Nephron progenitor cell (in vitro differentiated cells): ENCODE measurements at regions not wholly inside any gene's neighbourhood (a gene's known extent, or its start where the extent isn't known, plus 50 kb on each side); places are given as distances from the start of the nearest gene placed in this dataset.

Source experiments
- DNase-seq: peaks from one replicate; pipeline ENCODE4 v3.0.0; 2021
- H3K27ac Mint-ChIP-seq: 2 replicates; pipeline ENCODE4 v1.8.0; 2021; ENCODE audit warnings: mild to moderate bottlenecking, moderate library complexity, mixed read lengths
- H3K27me3 Mint-ChIP-seq: 2 replicates; pipeline ENCODE4 v1.8.0; 2021; ENCODE audit warnings: mild to moderate bottlenecking, low read depth, mixed read lengths; ENCODE audit not compliant: poor library complexity
- H3K36me3 Mint-ChIP-seq: 2 replicates; pipeline ENCODE4 v1.8.0; 2021; ENCODE audit warnings: low read depth, mixed read lengths
- H3K4me1 Mint-ChIP-seq: 2 replicates; pipeline ENCODE4 v1.8.0; 2021; ENCODE audit warnings: mixed read lengths
- H3K4me3 Mint-ChIP-seq: 2 replicates; pipeline ENCODE4 v1.8.0; 2021; ENCODE audit warnings: mild to moderate bottlenecking, moderate library complexity, mixed read lengths
- H3K9me3 Mint-ChIP-seq: 2 replicates; pipeline ENCODE4 v1.8.0; 2021; ENCODE audit warnings: mild to moderate bottlenecking, moderate library complexity, mixed read lengths
- TF ChIP-seq, protein P1 (sequence below): fragments of 200-600 bp; sonication (generic); IDR thresholded peaks from 2 replicates; pipeline ENCODE4 v1.5.0; 2021; ENCODE audit warnings: antibody characterized with exemption

DNA sequence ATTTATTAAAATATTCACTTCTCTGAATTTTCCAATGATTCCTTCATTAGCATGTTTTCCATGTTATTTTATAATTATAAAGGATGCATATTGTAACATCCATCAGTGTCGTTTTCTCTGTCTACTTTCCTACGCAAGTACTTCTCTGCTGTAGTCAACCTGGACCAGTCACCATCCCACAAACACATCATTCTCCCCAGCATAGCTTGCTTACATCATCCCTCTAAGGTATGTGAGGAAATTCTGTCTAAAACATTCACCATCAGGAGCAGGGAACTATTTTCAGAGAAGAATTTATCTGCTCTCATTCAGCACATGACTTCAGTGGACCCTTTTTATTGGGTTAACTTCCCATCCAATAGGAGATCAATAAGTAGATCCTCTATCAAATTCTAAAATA lies 806.1 kb upstream of the ARGLU1 start:
- H3K36me3 Mint-ChIP-seq, result no peaks in the 10 kb centered on the region

DNA sequence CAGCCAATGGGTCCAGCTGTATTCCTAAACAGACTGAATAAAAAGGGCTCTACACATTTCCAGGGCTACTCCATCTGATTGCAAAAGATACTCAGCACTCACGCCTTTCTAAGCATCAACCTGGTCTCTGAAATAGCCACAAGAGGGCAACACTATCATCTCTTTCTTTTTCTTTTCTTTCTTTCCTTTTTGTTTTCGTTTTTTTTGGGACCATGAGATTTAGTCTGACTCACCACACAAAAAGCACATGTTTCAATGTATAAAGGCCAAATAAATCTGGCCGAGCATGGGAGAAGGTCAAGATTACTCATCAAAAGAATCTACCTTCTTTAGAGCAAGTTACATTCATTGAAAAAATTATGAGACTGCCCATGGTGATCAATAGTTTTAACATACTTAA lies 805.6 kb upstream of the ARGLU1 start:
- Mint-ChIP-seq H3K9me3 (no peaks in the 10 kb centered on the region), H3K4me1 (no peaks in the 10 kb centered on the region), H3K27ac (no peak overlapping the region), H3K27me3 (no peaks in the 10 kb centered on the region), H3K4me3 (no peak overlapping the region), H3K36me3 (no peaks in the 10 kb centered on the region)
- DNase-seq, result no peak
- TF ChIP-seq, protein P1, sequence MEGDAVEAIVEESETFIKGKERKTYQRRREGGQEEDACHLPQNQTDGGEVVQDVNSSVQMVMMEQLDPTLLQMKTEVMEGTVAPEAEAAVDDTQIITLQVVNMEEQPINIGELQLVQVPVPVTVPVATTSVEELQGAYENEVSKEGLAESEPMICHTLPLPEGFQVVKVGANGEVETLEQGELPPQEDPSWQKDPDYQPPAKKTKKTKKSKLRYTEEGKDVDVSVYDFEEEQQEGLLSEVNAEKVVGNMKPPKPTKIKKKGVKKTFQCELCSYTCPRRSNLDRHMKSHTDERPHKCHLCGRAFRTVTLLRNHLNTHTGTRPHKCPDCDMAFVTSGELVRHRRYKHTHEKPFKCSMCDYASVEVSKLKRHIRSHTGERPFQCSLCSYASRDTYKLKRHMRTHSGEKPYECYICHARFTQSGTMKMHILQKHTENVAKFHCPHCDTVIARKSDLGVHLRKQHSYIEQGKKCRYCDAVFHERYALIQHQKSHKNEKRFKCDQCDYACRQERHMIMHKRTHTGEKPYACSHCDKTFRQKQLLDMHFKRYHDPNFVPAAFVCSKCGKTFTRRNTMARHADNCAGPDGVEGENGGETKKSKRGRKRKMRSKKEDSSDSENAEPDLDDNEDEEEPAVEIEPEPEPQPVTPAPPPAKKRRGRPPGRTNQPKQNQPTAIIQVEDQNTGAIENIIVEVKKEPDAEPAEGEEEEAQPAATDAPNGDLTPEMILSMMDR, result peak; percentile 56

More for the DNA sequence above, 806.1 kb upstream of the ARGLU1 start:
- no peak overlapping the region for H3K4me3 Mint-ChIP-seq
- TF ChIP-seq, protein P1, result no peak
- H3K27me3 Mint-ChIP-seq, result no peaks in the 10 kb centered on the region
- H3K9me3 Mint-ChIP-seq, result no peaks in the 10 kb centered on the region
- H3K4me1 Mint-ChIP-seq, result no peaks in the 10 kb centered on the region
- H3K27ac Mint-ChIP-seq, result no peak overlapping the region
- DNase-seq, result no peak

DNA sequence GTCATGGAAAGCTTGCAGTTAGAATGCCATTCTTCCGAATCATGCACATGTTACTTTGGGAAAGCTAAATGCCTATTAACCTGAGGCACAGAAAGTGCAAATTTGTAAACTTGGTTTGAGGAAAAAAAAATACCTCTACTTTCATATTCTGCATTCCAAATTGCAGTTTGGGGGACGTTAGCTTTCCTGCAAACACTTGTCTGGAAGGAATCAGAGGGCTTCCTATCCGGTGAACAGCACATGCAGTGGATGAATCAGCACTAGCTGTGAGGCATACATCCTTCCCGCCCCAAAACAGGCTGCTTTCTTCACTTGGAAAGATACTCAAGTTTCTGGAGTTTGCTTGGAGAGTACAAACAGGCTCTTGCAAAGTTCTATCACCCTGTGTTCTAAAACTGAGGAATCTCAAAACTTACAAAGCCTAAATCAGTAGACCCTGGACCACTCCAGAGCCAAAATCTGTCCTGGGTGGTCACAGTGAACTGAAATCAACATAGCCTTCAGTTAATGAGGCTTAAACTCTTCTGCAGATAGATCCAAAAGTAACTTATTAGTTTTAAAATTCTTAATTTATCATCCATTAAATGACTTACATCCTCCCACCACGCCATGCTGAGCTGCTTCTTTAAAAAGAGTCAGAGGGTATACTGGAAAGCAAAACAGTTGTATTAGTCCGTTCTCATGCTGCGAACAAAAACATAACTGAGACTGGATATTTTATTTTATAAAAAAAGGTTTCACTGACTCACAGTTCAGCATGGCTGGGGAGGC lies 802.3 kb upstream of the ARGLU1 start:
- Mint-ChIP-seq H3K4me1 (no peaks in the 10 kb centered on the region), H3K9me3 (no peaks in the 10 kb centered on the region), H3K27me3 (no peaks in the 10 kb centered on the region), H3K36me3 (no peaks in the 10 kb centered on the region), H3K27ac (no peak overlapping the region), H3K4me3 (no peak overlapping the region)
- TF ChIP-seq, protein P1, result no peak
- DNase-seq, result no peak

DNA sequence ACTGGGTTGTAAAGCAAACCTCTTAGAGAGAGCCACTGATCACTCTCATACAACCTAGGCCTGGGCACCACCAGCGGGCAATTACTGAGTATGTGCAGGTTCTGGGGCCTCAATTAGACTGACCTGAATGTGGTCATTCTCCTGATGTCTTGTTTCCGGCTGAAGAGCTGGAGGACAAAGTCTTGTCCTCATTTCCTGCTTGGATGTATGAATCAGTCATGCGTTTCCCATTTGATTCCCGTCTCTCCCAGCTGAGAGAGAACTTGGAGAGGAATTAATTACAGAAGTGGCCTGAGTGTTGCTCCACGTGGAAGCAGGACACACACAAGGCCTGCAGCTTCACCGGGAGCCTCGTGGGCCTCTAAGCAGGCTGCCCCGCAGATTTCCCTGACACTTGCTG lies 799.3 kb upstream of the ARGLU1 start:
- DNase-seq, result no peak
- Mint-ChIP-seq H3K27ac (no peak overlapping the region), H3K36me3 (no peaks in the 10 kb centered on the region), H3K9me3 (no peaks in the 10 kb centered on the region), H3K27me3 (no peaks in the 10 kb centered on the region), H3K4me1 (no peaks in the 10 kb centered on the region), H3K4me3 (no peak overlapping the region)
- TF ChIP-seq, protein P1, result no peak

DNA sequence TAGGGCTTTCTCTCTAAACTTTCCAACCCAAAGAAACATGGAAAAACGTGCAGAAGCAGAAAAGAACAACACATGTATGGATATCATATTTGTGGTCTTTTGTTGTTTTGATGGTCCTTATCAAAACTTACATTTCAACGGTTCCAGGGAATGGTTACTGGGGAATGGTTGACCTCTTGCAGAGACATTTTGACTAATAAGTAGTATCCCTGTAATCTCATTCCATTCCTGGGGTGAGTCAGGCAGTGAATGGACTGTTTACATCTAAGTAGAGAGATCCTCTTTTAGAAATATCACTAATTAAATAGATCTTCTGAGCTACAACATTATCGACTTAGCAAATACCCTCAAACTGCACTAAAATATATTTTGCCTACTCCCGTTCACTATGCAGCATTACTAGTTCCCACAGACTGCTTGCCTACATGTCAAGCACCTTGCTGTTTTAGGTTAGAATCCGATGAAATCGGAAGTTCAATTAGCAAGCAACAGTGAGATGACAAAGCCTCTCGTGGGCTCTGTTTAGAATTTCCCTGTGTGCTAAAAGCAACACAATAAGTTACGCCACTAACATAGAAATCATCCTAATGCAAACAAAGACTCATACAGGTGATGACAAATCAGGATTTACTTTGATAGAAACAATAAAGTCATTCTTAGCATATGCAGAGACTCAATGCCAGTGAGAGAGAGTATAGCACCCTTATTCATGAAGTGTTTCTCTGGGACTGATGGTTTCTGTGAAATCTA lies 797.7 kb upstream of the ARGLU1 start:
- Mint-ChIP-seq H3K36me3 (no peaks in the 10 kb centered on the region), H3K9me3 (no peaks in the 10 kb centered on the region), H3K27me3 (no peaks in the 10 kb centered on the region), H3K4me3 (no peak overlapping the region), H3K4me1 (no peaks in the 10 kb centered on the region), H3K27ac (no peak overlapping the region)
- TF ChIP-seq, protein P1, result no peak
- DNase-seq, result no peak

DNA sequence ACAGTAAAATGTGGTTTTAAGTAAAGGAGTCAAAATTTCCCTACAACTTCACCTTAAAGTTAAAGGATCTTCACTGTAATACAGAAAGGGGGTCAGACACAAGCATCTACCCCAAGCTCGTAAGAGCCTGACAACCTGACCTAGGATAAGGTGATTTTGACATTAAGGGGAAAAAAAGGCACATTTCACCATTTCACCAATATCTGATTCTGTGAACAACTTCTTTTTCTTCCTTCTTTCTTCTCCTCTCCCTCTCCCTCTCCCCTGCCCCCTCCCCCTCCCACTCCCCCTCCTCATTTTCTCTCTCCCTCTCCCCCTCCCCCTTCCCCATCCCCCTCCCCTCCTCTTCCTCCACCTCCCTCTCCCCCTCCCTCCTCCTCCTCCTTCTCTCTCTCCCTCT lies 796.7 kb upstream of the ARGLU1 start:
- no peak overlapping the region for H3K4me3 Mint-ChIP-seq
- H3K36me3 Mint-ChIP-seq, result no peaks in the 10 kb centered on the region
- no peaks in the 10 kb centered on the region for H3K4me1 Mint-ChIP-seq
- no peak for DNase-seq
- TF ChIP-seq, protein P1, result no peak
- no peaks in the 10 kb centered on the region for H3K9me3 Mint-ChIP-seq
- no peak overlapping the region for H3K27ac Mint-ChIP-seq
- H3K27me3 Mint-ChIP-seq, result no peaks in the 10 kb centered on the region
